ENCODE measurements at regions not wholly inside any gene's neighbourhood (a gene's known extent, or its start where the extent isn't known, plus 50 kb on each side); places are given as distances from the start of the nearest gene placed in this dataset.

DNA sequence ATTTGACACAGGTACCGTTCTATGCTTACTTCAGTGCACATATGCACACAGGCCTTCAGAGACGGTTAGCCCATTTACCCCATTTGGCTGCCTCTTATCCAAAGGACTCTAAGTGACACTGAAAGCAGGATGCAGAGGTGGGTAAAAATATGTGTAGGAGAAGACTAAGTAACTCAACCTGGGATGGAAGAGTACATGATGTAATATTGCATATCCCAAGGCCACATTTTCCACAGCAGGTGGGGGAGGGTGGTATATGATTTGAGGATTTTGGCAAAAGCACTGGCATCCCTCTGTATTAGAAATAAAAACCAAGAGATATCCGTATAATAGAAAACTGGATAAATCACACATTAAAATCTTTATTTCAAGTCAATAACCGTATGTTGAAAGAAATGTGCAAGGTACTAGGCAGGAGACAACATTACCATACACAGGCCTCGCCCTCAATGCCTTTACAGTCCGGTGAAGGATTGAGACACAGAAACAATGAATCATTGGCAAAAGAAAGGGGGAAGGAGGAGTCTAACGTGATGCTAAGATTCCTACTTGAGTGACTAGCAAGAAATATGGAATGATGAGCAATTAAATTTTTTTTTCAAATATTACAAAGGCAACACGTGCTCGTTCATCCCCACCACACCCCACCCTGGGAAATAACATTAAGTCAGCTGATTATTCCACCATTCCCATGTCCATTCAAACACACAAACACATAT is 161.0 kb upstream of the RASGEF1B start:
- Histone ChIP-seq H3K27me3 (ENCODE audit: low read depth) (no peaks in the 10 kb centered on the region), H3K36me3 (no peaks in the 10 kb centered on the region), H3K27ac (replicated peaks) (no peak overlapping the region), H3K4me3 (no peak overlapping the region), H3K4me1 (peaks cover 12% of the 10 kb centered on the region), H3K9me3 (replicated peaks) (no peaks in the 10 kb centered on the region)
- no peak for DNase-seq
- TF ChIP-seq, protein P1, sequence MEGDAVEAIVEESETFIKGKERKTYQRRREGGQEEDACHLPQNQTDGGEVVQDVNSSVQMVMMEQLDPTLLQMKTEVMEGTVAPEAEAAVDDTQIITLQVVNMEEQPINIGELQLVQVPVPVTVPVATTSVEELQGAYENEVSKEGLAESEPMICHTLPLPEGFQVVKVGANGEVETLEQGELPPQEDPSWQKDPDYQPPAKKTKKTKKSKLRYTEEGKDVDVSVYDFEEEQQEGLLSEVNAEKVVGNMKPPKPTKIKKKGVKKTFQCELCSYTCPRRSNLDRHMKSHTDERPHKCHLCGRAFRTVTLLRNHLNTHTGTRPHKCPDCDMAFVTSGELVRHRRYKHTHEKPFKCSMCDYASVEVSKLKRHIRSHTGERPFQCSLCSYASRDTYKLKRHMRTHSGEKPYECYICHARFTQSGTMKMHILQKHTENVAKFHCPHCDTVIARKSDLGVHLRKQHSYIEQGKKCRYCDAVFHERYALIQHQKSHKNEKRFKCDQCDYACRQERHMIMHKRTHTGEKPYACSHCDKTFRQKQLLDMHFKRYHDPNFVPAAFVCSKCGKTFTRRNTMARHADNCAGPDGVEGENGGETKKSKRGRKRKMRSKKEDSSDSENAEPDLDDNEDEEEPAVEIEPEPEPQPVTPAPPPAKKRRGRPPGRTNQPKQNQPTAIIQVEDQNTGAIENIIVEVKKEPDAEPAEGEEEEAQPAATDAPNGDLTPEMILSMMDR (IDR thresholded peaks at IDR 0.05; ENCODE audit: borderline replicate concordance) = no peak
- intact Hi-C loops (cut with micrococcal nuclease) = no loop called here

DNA sequence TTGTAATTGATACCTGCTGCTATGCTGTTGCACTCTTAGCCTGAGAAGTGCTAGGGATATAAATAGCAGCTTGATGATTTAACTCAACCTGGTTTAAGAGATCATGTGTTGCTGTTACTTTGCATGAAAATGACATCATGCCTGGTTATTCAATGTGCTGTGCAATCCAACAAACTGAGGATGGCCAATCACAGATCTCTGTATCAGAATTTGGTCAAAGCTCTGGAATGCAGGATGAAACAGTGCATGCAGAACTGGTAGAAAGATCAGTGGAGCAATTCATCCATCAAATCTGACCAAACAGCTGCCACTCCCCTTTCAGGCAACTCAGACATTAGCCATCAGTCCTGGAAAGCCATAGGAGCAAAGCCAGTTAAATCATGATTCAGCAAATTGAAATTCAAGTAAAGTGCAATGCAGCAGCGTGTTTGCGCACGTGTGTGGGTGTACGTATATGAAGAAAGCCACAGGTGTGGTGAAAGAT is 160.3 kb upstream of the RASGEF1B start:
- TF ChIP-seq, protein P1 (IDR thresholded peaks at IDR 0.05; ENCODE audit: borderline replicate concordance) = no peak
- no peaks in the 10 kb centered on the region for H3K27me3 ChIP-seq (ENCODE audit: low read depth)
- H3K4me1 ChIP-seq = peaks cover 12% of the 10 kb centered on the region
- DNase-seq = no peak
- H3K9me3 ChIP-seq (replicated peaks) = no peaks in the 10 kb centered on the region
- H3K27ac ChIP-seq (replicated peaks) = no peak overlapping the region
- H3K4me3 ChIP-seq = no peak overlapping the region
- intact Hi-C loops (cut with micrococcal nuclease) = no loop called here
- H3K36me3 ChIP-seq = no peaks in the 10 kb centered on the region

DNA sequence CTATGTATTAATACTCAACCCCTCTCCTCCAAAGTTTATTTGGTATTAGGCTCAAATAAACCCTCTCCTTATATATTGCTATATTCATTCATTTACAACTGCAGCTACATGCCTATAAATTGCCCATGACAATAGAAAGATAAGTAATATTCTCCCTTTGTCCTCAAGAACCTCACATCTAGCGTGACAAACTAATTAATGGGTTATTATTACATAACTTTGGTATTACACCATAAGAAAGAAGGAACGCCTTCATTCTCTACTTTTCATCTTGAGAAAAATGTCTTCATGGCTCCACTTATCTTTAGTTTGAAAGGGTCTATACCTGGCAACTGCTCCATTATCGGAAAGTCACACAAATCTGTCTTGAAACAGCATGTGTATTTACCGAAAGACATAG is 157.7 kb upstream of the RASGEF1B start:
- no peak overlapping the region for H3K27ac ChIP-seq (replicated peaks)
- TF ChIP-seq, protein P1 (IDR thresholded peaks at IDR 0.05; ENCODE audit: borderline replicate concordance) = no peak
- no peaks in the 10 kb centered on the region for H3K27me3 ChIP-seq (ENCODE audit: low read depth)
- H3K4me3 ChIP-seq = no peak overlapping the region
- intact Hi-C loops (cut with micrococcal nuclease) = loop anchor here (10.0 kb wide), 1 partner anchor 165 kb away; no protein-coding TSS in a partner anchor
- no peak for DNase-seq
- no peaks in the 10 kb centered on the region for H3K36me3 ChIP-seq
- peaks cover 12% of the 10 kb centered on the region for H3K4me1 ChIP-seq
- no peaks in the 10 kb centered on the region for H3K9me3 ChIP-seq (replicated peaks)

DNA sequence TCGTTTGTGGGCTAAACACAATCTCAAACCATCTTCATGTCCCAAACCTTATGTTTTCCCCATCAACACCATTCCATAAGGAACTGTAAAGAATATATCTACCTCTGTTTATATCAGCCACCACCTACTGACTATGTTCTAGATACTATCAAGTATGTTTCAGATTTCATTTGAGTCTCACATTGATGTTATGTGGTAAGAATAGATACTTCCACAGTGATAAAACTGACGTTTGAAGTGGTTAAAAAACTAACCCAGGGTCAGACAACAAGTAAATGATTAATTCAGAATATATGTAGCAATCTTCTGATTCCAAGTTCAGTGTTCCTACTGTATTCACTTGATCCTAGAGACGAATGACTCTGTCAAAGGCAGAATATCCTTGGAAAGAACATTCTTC is 156.8 kb upstream of the RASGEF1B start:
- H3K36me3 ChIP-seq = no peaks in the 10 kb centered on the region
- no peaks in the 10 kb centered on the region for H3K27me3 ChIP-seq (ENCODE audit: low read depth)
- H3K4me1 ChIP-seq = peaks cover 12% of the 10 kb centered on the region
- TF ChIP-seq, protein P1 (IDR thresholded peaks at IDR 0.05; ENCODE audit: borderline replicate concordance) = no peak
- intact Hi-C loops (cut with micrococcal nuclease) = loop anchor here (10.0 kb wide), 1 partner anchor 164 kb away; no protein-coding TSS in a partner anchor
- H3K27ac ChIP-seq (replicated peaks) = no peak overlapping the region
- DNase-seq = no peak
- no peaks in the 10 kb centered on the region for H3K9me3 ChIP-seq (replicated peaks)
- H3K4me3 ChIP-seq = no peak overlapping the region

DNA sequence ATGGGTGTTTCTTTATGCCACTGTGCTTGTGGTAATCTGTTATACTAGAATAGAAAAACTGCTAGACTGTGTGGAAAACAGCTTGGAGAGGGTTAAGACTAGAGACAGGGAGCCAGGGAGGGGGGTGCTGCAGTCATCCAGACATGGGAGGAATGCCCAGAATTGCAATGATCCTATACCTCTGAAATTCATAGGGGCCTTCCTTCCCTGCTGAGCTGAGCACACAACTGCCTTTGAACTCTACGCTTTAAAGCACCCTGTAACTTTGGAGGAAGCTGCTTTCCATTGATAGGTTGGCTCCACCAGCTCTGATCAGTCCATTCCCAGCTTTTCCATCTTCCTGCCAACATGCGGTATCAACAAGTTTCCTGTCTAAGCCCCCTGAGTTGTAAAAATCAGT is 155.9 kb upstream of the RASGEF1B start:
- intact Hi-C loops (cut with micrococcal nuclease) = loop anchor here (10.0 kb wide), 1 partner anchor 163 kb away; no protein-coding TSS in a partner anchor
- Histone ChIP-seq H3K36me3 (no peaks in the 10 kb centered on the region), H3K4me3 (no peak overlapping the region), H3K27ac (replicated peaks) (no peak overlapping the region), H3K4me1 (peaks cover 12% of the 10 kb centered on the region), H3K27me3 (ENCODE audit: low read depth) (no peaks in the 10 kb centered on the region), H3K9me3 (replicated peaks) (no peaks in the 10 kb centered on the region)
- TF ChIP-seq, protein P1 (IDR thresholded peaks at IDR 0.05; ENCODE audit: borderline replicate concordance) = no peak
- no peak for DNase-seq
